K562 (cell line): ENCODE measurements at regions not wholly inside any gene's neighbourhood (a gene's known extent, or its start where the extent isn't known, plus 50 kb on each side); places are given as distances from the start of the nearest gene placed in this dataset.

Source experiments
- ATAC-seq: fragments of 200-7000 bp; cut with Tn5 transposase; 3 replicates; pipeline ENCODE4 v1.9.1; 2020; ENCODE audit warnings: moderate library complexity
- BruUV-seq: library from RNA; stranded (reverse); fragments of 400-500 nt; replicated peaks from 2 replicates; lab custom pipeline; 2021; lab: Mats Ljungman, UMichigan
- CTCF ChIA-PET: fragments of 300-600 bp; formaldehyde crosslinking; extraction: SDS; loops from one replicate; lab custom pipeline; 2021; ENCODE audit warnings: low intra/inter-chr PET ratio; lab: Yijun Ruan, JAX
- POLR2A ChIA-PET: fragments of 300-600, 350-650 bp; sonication (Branson Sonifier 250); formaldehyde crosslinking; extraction: SDS; loops from one replicate; lab custom pipeline; 2021; ENCODE audit warnings: antibody characterized with exemption, inconsistent platforms; lab: Yijun Ruan, JAX
- DNase-seq, 4 experiments: peaks; one replicate each; pipeline versions ENCODE4 v3.0.0 to v3.0.0-alpha.2; 2011 to 2018; ENCODE audit warnings: low spot score in 3 of 4, mixed read lengths in 3 of 4; ENCODE audit errors: extremely low read depth in 1 of 4
- FAIRE-seq: peaks from 2 replicates; lab custom pipeline; 2011; peaks lifted over from hg19 to GRCh38; lab: Jason Lieb, UNC
- H2AFZ ChIP-seq: 2 replicates; pipeline ENCODE4 v1.6.0; 2011; ENCODE audit warnings: low read depth, low read length, control low read depth, inconsistent platforms
- H3K27ac ChIP-seq: fragments of 200-600 bp; 3 replicates; pipeline ENCODE4 v1.8.0; 2011; ENCODE audit warnings: low read depth, mild to moderate bottlenecking, control low read depth, inconsistent platforms, low read length, moderate library complexity, mixed read lengths; ENCODE audit errors: extremely low read depth
- H3K27me3 ChIP-seq, 2 experiments: fragments of 300-600 bp in 1 of 2; 2 replicates in 1 of 2; 3 replicates in 1 of 2; pipeline versions ENCODE4 v1.6.0 to v1.8.0; 2011; ENCODE audit warnings: inconsistent platforms in 2 of 2, low read length in 2 of 2, mild to moderate bottlenecking in 1 of 2, mixed read lengths in 1 of 2, moderate library complexity in 1 of 2; ENCODE audit not compliant: control insufficient read depth in 2 of 2, insufficient read depth in 2 of 2
- H3K36me3 ChIP-seq: fragments of 300-600 bp; 3 replicates; pipeline ENCODE4 v1.8.0; 2011; ENCODE audit warnings: mild to moderate bottlenecking, low read length, inconsistent platforms; ENCODE audit not compliant: control insufficient read depth, insufficient read depth
- H3K4me1 ChIP-seq, 2 experiments: fragments of 200-600 bp in 1 of 2; replicated peaks in 1 of 2; 2 replicates in 1 of 2; 3 replicates in 1 of 2; pipeline versions ENCODE4 v1.5.1 to v1.8.0; 2011; ENCODE audit warnings: inconsistent platforms in 2 of 2, low read length in 2 of 2, mild to moderate bottlenecking in 1 of 2, mixed read lengths in 1 of 2, moderate library complexity in 1 of 2; ENCODE audit not compliant: control insufficient read depth in 2 of 2, insufficient read depth in 2 of 2
- H3K4me2 ChIP-seq: 2 replicates; pipeline ENCODE4 v1.6.1; 2011; ENCODE audit warnings: low read length, control low read depth, inconsistent platforms, mixed read lengths; ENCODE audit not compliant: insufficient read depth
- H3K4me3 ChIP-seq: fragments of 200-600 bp; sonication (generic), shearing (Covaris generic); 2 replicates; pipeline ENCODE4 v1.5.1; 2016; ENCODE audit warnings: control low read depth, inconsistent platforms
- H3K79me2 ChIP-seq: fragments of 200-600 bp; 3 replicates; pipeline ENCODE4 v1.8.0; 2011; ENCODE audit warnings: low read length, inconsistent platforms; ENCODE audit not compliant: control insufficient read depth, insufficient read depth
- H3K9ac ChIP-seq, 2 experiments: 2 replicates each; pipeline versions ENCODE4 v1.6.0 to v1.6.1; 2011; ENCODE audit warnings: low read depth in 2 of 2, low read length in 2 of 2, control low read depth in 1 of 2, inconsistent platforms in 1 of 2, mild to moderate bottlenecking in 1 of 2, mixed read lengths in 1 of 2; ENCODE audit not compliant: insufficient read depth in 1 of 2
- H3K9me1 ChIP-seq: one replicate; pipeline ENCODE4 v1.6.0; 2011; ENCODE audit warnings: inconsistent platforms, mild to moderate bottlenecking, low read length, moderate library complexity; ENCODE audit not compliant: control insufficient read depth, insufficient read depth
- H3K9me3 ChIP-seq: replicated peaks from 2 replicates; pipeline ENCODE4 v1.5.1; 2011; ENCODE audit warnings: low read depth, low read length, inconsistent platforms; ENCODE audit not compliant: control insufficient read depth, insufficient read depth
- H4K20me1 ChIP-seq: replicated peaks from 2 replicates; pipeline ENCODE4 v1.6.1; 2011; ENCODE audit warnings: low read length, inconsistent platforms, mixed read lengths; ENCODE audit not compliant: control insufficient read depth, insufficient read depth
- RB1 ChIP-seq: fragments of 450-650 bp; IDR thresholded peaks from 2 replicates; pipeline ENCODE4 v1.6.1; 2017; ENCODE audit warnings: low read depth, mild to moderate bottlenecking
- RFX7 ChIP-seq: fragments of 250-450 bp; sonication (Bioruptor Pico); IDR thresholded peaks from 2 replicates; pipeline ENCODE4 v1.5.1; 2021; ENCODE audit warnings: mild to moderate bottlenecking
- VEZF1 ChIP-seq: fragments of 200-800 bp; sonication (Bioruptor generic); IDR thresholded peaks from 2 replicates; pipeline ENCODE4 v1.6.1; 2017; ENCODE audit warnings: missing genetic modification characterization, missing compliant biosample characterization
- ZBTB33 ChIP-seq: sonication (generic); formaldehyde crosslinking; IDR thresholded peaks from 2 replicates; pipeline ENCODE4 v1.8.1; 2023; ENCODE audit warnings: mild to moderate bottlenecking, missing genetic modification reagents
- ZNF124 ChIP-seq: sonication (generic); formaldehyde crosslinking; IDR thresholded peaks from 2 replicates; pipeline ENCODE4 v1.8.1; 2022; ENCODE audit warnings: missing genetic modification reagents
- WGBS: fragments of 100-300 bp; shearing (Covaris generic); methylation state at CpG from one replicate; pipeline ENCODE4 v1.1.6; 2016; ENCODE audit warnings: low coverage, mixed read lengths; ENCODE audit not compliant: insufficient coverage; ENCODE audit errors: missing lambda C conversion rate; 5-methylcytosine and 5-hydroxymethylcytosine counted together
- in situ Hi-C: fragments of 300-500 bp; cut with MboI; formaldehyde crosslinking; loops from 4 replicates; pipeline ENCODE4 v1.15.0; 2018; ENCODE audit warnings: inconsistent platforms, mixed read lengths
- intact Hi-C: fragments of 100-400 bp; cut with micrococcal nuclease; formaldehyde crosslinking; loops from 2 replicates; pipeline ENCODE4 v1.14.2; 2022
- TF ChIP-seq, protein P1 (sequence below): fragments of 250-450 bp; sonication (Bioruptor Pico); IDR thresholded peaks from 2 replicates; pipeline ENCODE4 v1.9.0; 2021; ENCODE audit warnings: mild to moderate bottlenecking, inconsistent platforms

DNA sequence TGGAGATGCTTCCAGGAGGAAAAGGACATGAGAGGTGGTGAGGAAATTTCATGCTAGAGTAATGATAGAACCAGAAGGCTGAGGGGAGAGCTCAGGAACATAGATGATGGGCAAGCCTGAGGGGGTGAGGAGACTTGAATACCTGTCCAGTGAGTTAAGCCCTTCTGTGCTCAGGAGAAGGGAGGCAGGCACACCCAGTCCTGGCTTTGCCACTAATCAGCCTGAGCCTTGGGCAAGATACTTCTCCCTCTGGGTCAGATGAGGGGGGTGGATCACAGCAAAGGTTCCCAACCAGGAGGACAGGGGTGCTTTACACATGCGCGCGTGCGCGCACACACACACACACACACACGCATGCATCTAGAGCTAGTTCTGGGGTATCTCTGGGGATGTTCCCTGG is 60.5 kb upstream of the KCNK12 start:
- no peak overlapping the region for H2AFZ ChIP-seq
- H3K9ac ChIP-seq: no peak overlapping the region
- no TSS peak for BruUV-seq
- 58% methylated on average over 6 of the region's 6 CpGs for WGBS
- DNase-seq (no peak), FAIRE-seq (no peak), ATAC-seq (no peak)
- intact Hi-C loops (no loop called here), in situ Hi-C loops (no loop called here)
- H3K36me3 ChIP-seq: no peaks in the 10 kb centered on the region
- H3K9me1 ChIP-seq: no peaks in the 10 kb centered on the region
- peaks cover 5% of the 10 kb centered on the region; the same call in 1 of the 2 replicates for H4K20me1 ChIP-seq
- H3K4me1 ChIP-seq: no peaks in the 10 kb centered on the region
- H3K4me2 ChIP-seq: no peak overlapping the region
- H3K9me3 ChIP-seq: no peaks in the 10 kb centered on the region
- TF ChIP-seq RB1 (no peak), VEZF1 (CRISPR knock-in tag) (no peak), ZNF124 (CRISPR knock-in tag) (no peak), RFX7 (CRISPR knock-in tag) (no peak), ZBTB33 (CRISPR knock-in tag) (no peak)
- TF ChIP-seq, protein P1, sequence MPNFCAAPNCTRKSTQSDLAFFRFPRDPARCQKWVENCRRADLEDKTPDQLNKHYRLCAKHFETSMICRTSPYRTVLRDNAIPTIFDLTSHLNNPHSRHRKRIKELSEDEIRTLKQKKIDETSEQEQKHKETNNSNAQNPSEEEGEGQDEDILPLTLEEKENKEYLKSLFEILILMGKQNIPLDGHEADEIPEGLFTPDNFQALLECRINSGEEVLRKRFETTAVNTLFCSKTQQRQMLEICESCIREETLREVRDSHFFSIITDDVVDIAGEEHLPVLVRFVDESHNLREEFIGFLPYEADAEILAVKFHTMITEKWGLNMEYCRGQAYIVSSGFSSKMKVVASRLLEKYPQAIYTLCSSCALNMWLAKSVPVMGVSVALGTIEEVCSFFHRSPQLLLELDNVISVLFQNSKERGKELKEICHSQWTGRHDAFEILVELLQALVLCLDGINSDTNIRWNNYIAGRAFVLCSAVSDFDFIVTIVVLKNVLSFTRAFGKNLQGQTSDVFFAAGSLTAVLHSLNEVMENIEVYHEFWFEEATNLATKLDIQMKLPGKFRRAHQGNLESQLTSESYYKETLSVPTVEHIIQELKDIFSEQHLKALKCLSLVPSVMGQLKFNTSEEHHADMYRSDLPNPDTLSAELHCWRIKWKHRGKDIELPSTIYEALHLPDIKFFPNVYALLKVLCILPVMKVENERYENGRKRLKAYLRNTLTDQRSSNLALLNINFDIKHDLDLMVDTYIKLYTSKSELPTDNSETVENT (CRISPR knock-in tag): no peak
- ChIA-PET POLR2A (interaction anchor here (0.6 to 1.5 kb wide), 4 partner anchors 8 to 159 kb away, joined by 3 to 5 read pairs (median 4); no protein-coding TSS in a partner anchor), CTCF (no interaction called here)
- peaks cover 16 to 65% of the 10 kb centered on the region in 2 experiments for H3K27me3 ChIP-seq
- no peak overlapping the region for H3K4me3 ChIP-seq
- H3K79me2 ChIP-seq: no peaks in the 10 kb centered on the region
- no peak overlapping the region for H3K27ac ChIP-seq
